ENCODE measurements at regions not wholly inside any gene's neighbourhood (a gene's known extent, or its start where the extent isn't known, plus 50 kb on each side); places are given as distances from the start of the nearest gene placed in this dataset.
A peak's percentile ranks its signal among the peaks of the same experiment; 100 is the strongest.

GRCh38 chr14:65204056-65204455, 101.7 kb upstream of the MAX start:
- H3K27ac Mint-ChIP-seq: peak overlapping the region in 2 of 8 donors; percentile 6 to 17
- H3K4me3 Mint-ChIP-seq: no peak overlapping the region
- no peak for DNase-seq
- H3K9me3 ChIP-seq (ENCODE audit: low read length): no peaks in the 10 kb centered on the region
- H3K9me3 Mint-ChIP-seq: no peaks in the 10 kb centered on the region
- no peaks in the 10 kb centered on the region for H3K27me3 ChIP-seq (ENCODE audit: insufficient read depth, low read length, poor library complexity, severe bottlenecking)
- no peaks in the 10 kb centered on the region for H3K36me3 ChIP-seq (ENCODE audit: insufficient read depth, low read length)
- CTCF ChIA-PET: no interaction called here
- POLR2A ChIA-PET: no interaction called here
- H3K4me1 ChIP-seq (ENCODE audit: insufficient read depth, low read length): peaks cover 33% of the 10 kb centered on the region
- no peaks in the 10 kb centered on the region for H3K36me3 Mint-ChIP-seq
- no peak overlapping the region for H3K27ac ChIP-seq (ENCODE audit: low read depth, low read length)
- peaks cover 35 to 40% (median 40%) of the 10 kb centered on the region in 3 donors for H3K4me1 Mint-ChIP-seq
- no peak overlapping the region for H3K4me3 ChIP-seq (ENCODE audit: low read length)
- peaks cover 0 to 3% of the 10 kb centered on the region in 2 donors for H3K27me3 Mint-ChIP-seq

DNA sequence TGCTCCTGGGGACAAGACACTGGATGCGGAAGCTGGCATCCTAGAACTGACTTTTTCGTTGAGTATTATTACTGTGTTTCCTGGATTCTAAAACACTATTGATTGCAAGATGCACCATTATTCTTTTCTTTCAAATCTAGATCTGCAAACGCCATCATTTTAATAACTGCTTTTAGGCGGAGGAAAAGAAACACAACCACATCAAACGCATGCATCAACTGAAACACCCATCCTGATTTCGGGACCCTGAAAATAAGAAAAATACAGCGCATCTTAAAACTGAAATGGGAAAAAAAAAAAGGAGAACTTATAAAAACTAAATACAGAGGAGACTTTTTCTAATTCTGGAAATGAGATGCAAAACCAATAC, 103.7 kb upstream of the MAX start:
- DNase-seq: no peak
- Mint-ChIP-seq H3K4me1 (peaks cover 46 to 58% (median 57%) of the 10 kb centered on the region in 3 donors), H3K27me3 (peaks cover 0 to 3% of the 10 kb centered on the region in 2 donors), H3K36me3 (no peaks in the 10 kb centered on the region), H3K9me3 (no peaks in the 10 kb centered on the region), H3K27ac (peak overlapping the region in 7 of 8 donors; percentile 24 to 89 (median 83)), H3K4me3 (peak overlapping the region; percentile 7 to 78 (median 73))
- Histone ChIP-seq H3K27ac (ENCODE audit: low read depth, low read length) (no peak overlapping the region), H3K27me3 (ENCODE audit: insufficient read depth, low read length, poor library complexity, severe bottlenecking) (no peaks in the 10 kb centered on the region), H3K9me3 (ENCODE audit: low read length) (no peaks in the 10 kb centered on the region), H3K4me1 (ENCODE audit: insufficient read depth, low read length) (peaks cover 43% of the 10 kb centered on the region), H3K36me3 (ENCODE audit: insufficient read depth, low read length) (no peaks in the 10 kb centered on the region), H3K4me3 (ENCODE audit: low read length) (no peak overlapping the region)
- ChIA-PET POLR2A (interaction anchor here (0.5 to 0.6 kb wide), 3 partner anchors 25 to 182 kb away, joined by 3 to 4 read pairs (median 3); no protein-coding TSS in a partner anchor), CTCF (no interaction called here)

DNA sequence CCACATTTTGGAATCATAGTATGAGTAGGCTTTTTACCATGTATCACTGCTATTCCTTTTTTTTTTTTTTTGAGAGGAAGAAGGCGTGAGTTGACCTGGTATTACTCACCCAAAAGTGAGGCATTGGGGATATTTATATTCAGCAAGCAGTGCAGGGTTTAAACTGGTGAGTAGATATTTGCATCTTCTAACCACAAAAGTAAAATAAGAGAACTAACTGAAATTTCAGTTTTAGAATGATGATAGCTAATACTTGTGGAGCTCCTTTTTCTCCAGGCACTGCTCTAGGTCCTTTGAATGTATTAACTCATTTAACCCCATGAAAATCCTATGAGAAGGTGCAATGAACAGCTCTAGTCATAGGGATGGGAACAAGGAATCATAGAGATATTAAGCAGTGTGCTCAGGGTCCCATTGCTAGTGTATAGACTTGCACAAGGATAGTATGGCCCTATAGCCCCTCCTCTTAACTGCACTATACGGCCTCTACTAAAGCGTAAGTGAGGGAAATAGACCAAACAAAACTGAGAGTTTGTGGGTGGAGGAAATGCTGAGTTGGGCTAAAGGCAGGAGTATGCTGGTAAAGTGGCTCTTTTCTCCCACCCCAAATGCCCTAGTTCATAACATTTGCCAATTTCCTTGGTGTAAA, 104.3 kb upstream of the MAX start:
- H3K36me3 Mint-ChIP-seq: no peaks in the 10 kb centered on the region
- peak overlapping the region; percentile 8 to 78 (median 73) for H3K4me3 Mint-ChIP-seq
- Histone ChIP-seq H3K4me1 (ENCODE audit: insufficient read depth, low read length) (peaks cover 48% of the 10 kb centered on the region), H3K4me3 (ENCODE audit: low read length) (peak overlapping the region; percentile 36), H3K36me3 (ENCODE audit: insufficient read depth, low read length) (no peaks in the 10 kb centered on the region), H3K27me3 (ENCODE audit: insufficient read depth, low read length, poor library complexity, severe bottlenecking) (no peaks in the 10 kb centered on the region), H3K9me3 (ENCODE audit: low read length) (no peaks in the 10 kb centered on the region), H3K27ac (ENCODE audit: low read depth, low read length) (no peak overlapping the region)
- H3K9me3 Mint-ChIP-seq: no peaks in the 10 kb centered on the region
- CTCF ChIA-PET: interaction anchor here (0.6 kb wide), 1 partner anchor 659 kb away, joined by 3 read pairs; no protein-coding TSS in a partner anchor
- peaks cover 50 to 63% (median 62%) of the 10 kb centered on the region in 3 donors for H3K4me1 Mint-ChIP-seq
- peak overlapping the region in 7 of 8 donors; percentile 52 to 85 (median 76) for H3K27ac Mint-ChIP-seq
- DNase-seq: no peak
- peaks cover 0 to 3% of the 10 kb centered on the region in 2 donors for H3K27me3 Mint-ChIP-seq
- POLR2A ChIA-PET: interaction anchor here (0.8 kb wide), 2 partner anchors 76 to 109 kb away, joined by 3 read pairs; no protein-coding TSS in a partner anchor

DNA sequence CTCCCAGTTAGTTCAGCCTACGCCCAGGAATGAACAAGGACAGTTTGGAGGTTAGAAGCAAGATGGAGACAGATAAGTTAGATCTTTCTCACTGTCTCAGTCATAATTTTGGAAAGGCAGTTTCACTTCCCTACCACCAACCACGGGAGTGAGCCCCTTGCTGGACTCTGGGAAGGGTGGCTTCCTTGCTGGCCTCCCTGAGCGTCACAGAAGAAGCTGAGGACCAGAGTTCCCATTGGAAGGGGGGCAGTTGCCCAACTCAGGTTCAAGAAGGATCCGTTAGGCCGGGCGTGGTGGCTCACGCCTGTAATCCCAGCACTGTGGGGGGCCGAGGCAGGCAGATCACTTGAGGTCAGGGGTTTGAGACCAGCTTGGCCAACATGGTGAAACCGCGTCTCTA, 106.2 kb upstream of the MAX start:
- no peak overlapping the region for H3K4me3 ChIP-seq (ENCODE audit: low read length)
- H3K9me3 ChIP-seq (ENCODE audit: low read length): no peaks in the 10 kb centered on the region
- no peaks in the 10 kb centered on the region for H3K9me3 Mint-ChIP-seq
- H3K4me3 Mint-ChIP-seq: peak overlapping the region in 2 of 7 donors; percentile 70 to 72
- no peaks in the 10 kb centered on the region for H3K27me3 ChIP-seq (ENCODE audit: insufficient read depth, low read length, poor library complexity, severe bottlenecking)
- POLR2A ChIA-PET: no interaction called here
- H3K27me3 Mint-ChIP-seq: peaks cover 0 to 3% of the 10 kb centered on the region in 2 donors
- H3K27ac ChIP-seq (ENCODE audit: low read depth, low read length): no peak overlapping the region
- H3K36me3 ChIP-seq (ENCODE audit: insufficient read depth, low read length): no peaks in the 10 kb centered on the region
- CTCF ChIA-PET: interaction anchor here (1.0 to 1.9 kb wide), 2 partner anchors 11 to 44 kb away, joined by 3 to 4 read pairs; no protein-coding TSS in a partner anchor
- H3K27ac Mint-ChIP-seq: peak overlapping the region in 3 of 8 donors; percentile 57 to 95 (median 71)
- H3K4me1 ChIP-seq (ENCODE audit: insufficient read depth, low read length): peaks cover 48% of the 10 kb centered on the region
- no peak for DNase-seq
- H3K4me1 Mint-ChIP-seq: peaks cover 51 to 65% (median 63%) of the 10 kb centered on the region in 3 donors
- H3K36me3 Mint-ChIP-seq: no peaks in the 10 kb centered on the region

DNA sequence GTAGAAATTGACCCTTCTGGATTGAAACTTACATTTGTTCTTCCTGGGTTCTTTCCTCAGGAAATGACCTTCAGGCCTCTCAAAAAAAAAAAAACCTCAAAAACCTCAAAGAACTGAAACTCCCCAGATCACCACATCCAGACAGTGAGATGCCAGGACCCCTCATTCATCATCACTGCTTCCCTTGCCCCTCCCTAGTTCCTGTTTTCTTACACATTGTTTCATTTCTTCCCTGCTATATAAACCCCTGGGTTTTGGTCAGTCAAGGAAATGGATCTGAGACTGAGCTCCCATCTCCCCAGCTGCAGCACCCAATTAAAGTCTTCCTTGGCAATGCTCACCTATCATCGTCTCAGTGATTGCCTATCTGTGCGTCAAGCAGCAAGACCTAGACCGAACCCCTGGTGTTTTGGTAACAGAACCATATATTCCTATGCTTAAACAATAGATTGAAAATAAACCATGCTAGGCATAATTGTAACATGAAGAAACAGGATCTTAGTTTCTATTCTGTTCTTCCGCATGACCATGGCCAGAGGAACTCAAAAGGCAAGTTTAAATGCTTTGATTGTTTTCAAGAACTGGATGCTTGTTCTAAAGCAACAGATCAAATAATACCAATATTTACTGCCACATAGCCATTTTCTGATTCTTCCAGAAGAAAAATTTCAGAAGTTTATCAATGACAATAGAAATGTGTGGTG, 108.0 kb upstream of the MAX start:
- Histone ChIP-seq H3K9me3 (ENCODE audit: low read length) (no peaks in the 10 kb centered on the region), H3K4me1 (ENCODE audit: insufficient read depth, low read length) (peaks cover 45% of the 10 kb centered on the region), H3K4me3 (ENCODE audit: low read length) (no peak overlapping the region), H3K27ac (ENCODE audit: low read depth, low read length) (no peak overlapping the region), H3K27me3 (ENCODE audit: insufficient read depth, low read length, poor library complexity, severe bottlenecking) (no peaks in the 10 kb centered on the region), H3K36me3 (ENCODE audit: insufficient read depth, low read length) (no peaks in the 10 kb centered on the region)
- peaks cover 46 to 60% (median 56%) of the 10 kb centered on the region in 3 donors for H3K4me1 Mint-ChIP-seq
- no peaks in the 10 kb centered on the region for H3K9me3 Mint-ChIP-seq
- H3K36me3 Mint-ChIP-seq: no peaks in the 10 kb centered on the region
- peak overlapping the region in 4 of 8 donors; percentile 9 to 82 (median 60) for H3K27ac Mint-ChIP-seq
- no peak for DNase-seq
- ChIA-PET CTCF (no interaction called here), POLR2A (no interaction called here)
- H3K27me3 Mint-ChIP-seq: peaks cover 0 to 1% of the 10 kb centered on the region in 2 donors
- H3K4me3 Mint-ChIP-seq: peak overlapping the region in 6 of 7 donors; percentile 9 to 54 (median 16)

GRCh38 chr14:65210822-65211182, 108.5 kb upstream of the MAX start:
- H3K27ac ChIP-seq (ENCODE audit: low read depth, low read length): no peak overlapping the region
- H3K4me3 ChIP-seq (ENCODE audit: low read length): no peak overlapping the region
- Mint-ChIP-seq H3K27me3 (no peaks in the 10 kb centered on the region), H3K36me3 (no peaks in the 10 kb centered on the region), H3K27ac (no peak overlapping the region), H3K9me3 (no peaks in the 10 kb centered on the region), H3K4me1 (peaks cover 41 to 55% (median 50%) of the 10 kb centered on the region in 3 donors), H3K4me3 (no peak overlapping the region)
- no peaks in the 10 kb centered on the region for H3K36me3 ChIP-seq (ENCODE audit: insufficient read depth, low read length)
- ChIA-PET POLR2A (no interaction called here), CTCF (no interaction called here)
- no peak for DNase-seq
- H3K9me3 ChIP-seq (ENCODE audit: low read length): no peaks in the 10 kb centered on the region
- H3K27me3 ChIP-seq (ENCODE audit: insufficient read depth, low read length, poor library complexity, severe bottlenecking): no peaks in the 10 kb centered on the region
- peaks cover 39% of the 10 kb centered on the region for H3K4me1 ChIP-seq (ENCODE audit: insufficient read depth, low read length)

DNA sequence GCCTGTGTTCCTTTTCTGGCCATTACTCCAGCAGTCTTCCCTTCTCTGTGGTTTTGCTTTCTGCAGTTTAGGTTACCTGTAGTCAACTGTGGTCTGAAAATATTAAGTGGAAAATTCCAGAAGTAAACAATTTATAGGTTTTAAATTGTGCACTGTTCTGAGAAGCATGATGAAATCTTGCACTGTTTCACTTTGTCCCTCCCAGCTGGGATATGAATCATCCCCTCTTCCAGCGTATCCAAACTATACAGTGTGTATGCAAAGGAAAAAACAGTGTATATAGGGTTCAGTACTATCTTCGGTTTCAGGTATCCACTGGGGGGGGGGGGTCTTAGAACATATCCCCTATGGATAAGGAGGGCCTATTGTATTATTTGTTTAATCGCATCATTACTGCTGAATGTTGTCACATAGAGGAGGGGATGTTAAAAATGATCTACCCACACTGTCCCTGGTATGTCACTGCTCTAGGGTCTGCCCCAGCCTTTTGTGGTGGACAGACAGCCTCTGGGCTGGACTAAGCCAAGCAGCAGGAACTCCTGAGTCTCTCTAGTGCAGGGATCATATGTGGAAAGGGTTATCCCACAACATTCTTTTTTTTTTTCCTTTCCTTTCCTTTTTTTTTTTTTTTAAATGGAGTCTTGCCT, 109.1 kb upstream of the MAX start:
- ChIA-PET POLR2A (no interaction called here), CTCF (no interaction called here)
- no peak overlapping the region for H3K27ac ChIP-seq (ENCODE audit: low read depth, low read length)
- no peaks in the 10 kb centered on the region for H3K27me3 ChIP-seq (ENCODE audit: insufficient read depth, low read length, poor library complexity, severe bottlenecking)
- H3K9me3 ChIP-seq (ENCODE audit: low read length): no peaks in the 10 kb centered on the region
- DNase-seq: no peak
- H3K27ac Mint-ChIP-seq: peak overlapping the region in 1 of 8 donors; percentile 19
- H3K4me3 ChIP-seq (ENCODE audit: low read length): no peak overlapping the region
- peaks cover 34 to 48% (median 44%) of the 10 kb centered on the region in 3 donors for H3K4me1 Mint-ChIP-seq
- peaks cover 33% of the 10 kb centered on the region for H3K4me1 ChIP-seq (ENCODE audit: insufficient read depth, low read length)
- H3K36me3 Mint-ChIP-seq: no peaks in the 10 kb centered on the region
- H3K9me3 Mint-ChIP-seq: no peaks in the 10 kb centered on the region
- no peaks in the 10 kb centered on the region for H3K36me3 ChIP-seq (ENCODE audit: insufficient read depth, low read length)
- no peaks in the 10 kb centered on the region for H3K27me3 Mint-ChIP-seq
- peak overlapping the region in 1 of 7 donors; percentile 35 for H3K4me3 Mint-ChIP-seq

DNA sequence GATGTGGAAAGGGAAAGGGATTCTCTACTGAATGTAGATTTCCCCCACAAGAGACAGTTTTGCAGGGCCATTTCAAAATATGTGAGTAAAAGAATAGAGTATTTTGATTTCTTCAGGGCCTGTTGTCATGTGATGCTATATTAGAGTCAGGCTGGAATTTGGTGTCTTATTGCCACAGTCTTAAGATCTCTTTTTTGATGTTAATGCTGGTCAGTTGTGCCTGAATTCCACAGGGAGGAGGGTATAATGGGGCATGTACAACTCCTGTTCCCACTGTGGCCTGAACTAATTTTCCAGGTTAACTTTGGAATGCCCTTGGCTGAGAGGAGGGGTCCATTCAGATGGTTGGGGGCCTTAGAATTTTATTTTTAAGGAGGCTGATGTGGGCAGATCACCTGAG, 111.0 kb upstream of the MAX start:
- H3K27ac Mint-ChIP-seq: no peak overlapping the region
- no peak overlapping the region for H3K4me3 Mint-ChIP-seq
- CTCF ChIA-PET: no interaction called here
- DNase-seq: no peak
- no peaks in the 10 kb centered on the region for H3K9me3 ChIP-seq (ENCODE audit: low read length)
- peaks cover 18% of the 10 kb centered on the region for H3K4me1 ChIP-seq (ENCODE audit: insufficient read depth, low read length)
- H3K36me3 Mint-ChIP-seq: no peaks in the 10 kb centered on the region
- H3K4me3 ChIP-seq (ENCODE audit: low read length): no peak overlapping the region
- no peaks in the 10 kb centered on the region for H3K36me3 ChIP-seq (ENCODE audit: insufficient read depth, low read length)
- H3K4me1 Mint-ChIP-seq: peaks cover 21 to 30% (median 28%) of the 10 kb centered on the region in 3 donors
- H3K9me3 Mint-ChIP-seq: no peaks in the 10 kb centered on the region
- H3K27ac ChIP-seq (ENCODE audit: low read depth, low read length): no peak overlapping the region
- POLR2A ChIA-PET: no interaction called here
- no peaks in the 10 kb centered on the region for H3K27me3 Mint-ChIP-seq
- H3K27me3 ChIP-seq (ENCODE audit: insufficient read depth, low read length, poor library complexity, severe bottlenecking): no peaks in the 10 kb centered on the region
